ENCODE measurements at regions not wholly inside any gene's neighbourhood (a gene's known extent, or its start where the extent isn't known, plus 50 kb on each side); places are given as distances from the start of the nearest gene placed in this dataset.

DNA sequence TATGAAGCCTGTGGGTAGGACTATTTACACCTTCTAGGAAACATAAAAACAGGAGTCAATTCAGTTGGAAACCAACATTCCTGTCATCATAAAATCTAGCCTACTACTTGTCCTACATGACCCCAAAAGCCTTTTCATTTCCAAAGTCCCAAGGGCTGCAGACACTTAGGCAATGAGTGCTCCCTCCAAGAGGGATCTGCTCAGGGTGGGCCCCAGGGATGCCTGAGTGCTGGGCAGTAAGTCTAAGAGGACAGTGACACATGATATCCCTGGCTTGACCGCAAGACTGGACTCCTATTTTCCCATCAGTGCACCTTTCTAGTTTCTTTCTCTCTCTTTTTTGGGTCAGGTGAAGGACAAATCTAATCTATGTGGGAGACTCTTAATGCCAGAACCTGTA lies 1101.3 kb downstream of the GRIK2 start:
- intact Hi-C loops (cut with micrococcal nuclease): no loop called here

- intact Hi-C loops (cut with micrococcal nuclease): no loop called here
Observed at GRCh38 chr6:102493485-102493884, 1100.0 kb downstream of the GRIK2 start.

DNA sequence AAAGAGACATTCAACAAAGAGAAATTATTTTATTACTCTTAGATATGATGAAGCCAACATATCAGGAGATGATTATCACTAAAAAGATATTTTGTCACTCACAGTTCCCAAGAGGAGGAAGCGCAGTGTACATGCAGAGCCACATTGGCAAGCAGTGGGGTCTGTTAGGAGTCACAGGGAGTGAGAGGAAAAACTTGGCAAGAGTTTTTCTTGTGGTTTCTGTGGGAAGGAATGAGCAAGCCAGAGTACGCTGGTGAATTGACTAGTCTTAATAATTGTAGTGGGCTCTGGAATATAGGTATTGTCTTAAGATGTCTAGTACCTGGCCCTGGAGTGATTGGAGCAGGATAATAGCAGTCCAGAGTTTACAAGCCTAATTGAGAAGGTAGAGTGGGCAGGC lies 1095.2 kb downstream of the GRIK2 start:
- intact Hi-C loops (cut with micrococcal nuclease): no loop called here

GRCh38 chr6:102485480-102485879 lies 1092.0 kb downstream of the GRIK2 start:
- intact Hi-C loops (cut with micrococcal nuclease): no loop called here

- intact Hi-C loops (cut with micrococcal nuclease): no loop called here
Observed at GRCh38 chr6:102474041-102474807, 1080.7 kb downstream of the GRIK2 start.

- intact Hi-C loops (cut with micrococcal nuclease): no loop called here
Observed at GRCh38 chr6:102458990-102459389, 1065.5 kb downstream of the GRIK2 start.

GRCh38 chr6:102438171-102438570 lies 1044.7 kb downstream of the GRIK2 start:
- intact Hi-C loops (cut with micrococcal nuclease): no loop called here

DNA sequence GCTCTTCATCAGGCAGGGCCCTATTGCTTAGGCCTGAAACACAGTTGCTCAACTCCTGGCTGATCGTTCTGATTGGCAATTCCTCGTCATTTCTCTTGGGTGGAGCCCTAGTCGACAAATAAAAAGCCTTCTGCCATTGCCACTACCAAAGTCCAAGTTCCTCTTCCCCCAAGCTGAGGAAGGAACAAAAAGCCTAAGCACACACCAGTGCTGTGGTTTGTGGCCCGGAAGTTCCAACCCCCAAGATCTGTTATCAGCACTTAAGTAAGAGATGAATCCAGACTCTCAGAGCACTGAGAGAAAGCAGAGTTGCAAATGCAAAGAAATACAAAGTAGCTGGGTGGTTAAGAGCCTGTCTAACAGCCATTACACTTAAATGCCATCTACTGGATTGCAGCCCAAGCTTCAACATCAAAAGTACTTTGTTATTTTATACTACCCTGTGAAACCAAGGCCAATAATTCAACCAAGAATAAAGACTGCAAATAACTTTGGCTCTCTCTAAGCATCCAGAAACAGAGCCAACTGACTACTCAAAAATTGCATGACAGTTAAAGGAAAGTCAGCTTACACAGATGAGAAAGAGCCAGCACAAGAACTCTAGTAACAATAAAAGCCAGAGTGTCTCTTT lies 1024.0 kb downstream of the GRIK2 start:
- intact Hi-C loops (cut with micrococcal nuclease): no loop called here

- intact Hi-C loops (cut with micrococcal nuclease): no loop called here
Observed at GRCh38 chr6:102415891-102416290, 1022.4 kb downstream of the GRIK2 start.

GRCh38 chr6:102411796-102412195 lies 1018.3 kb downstream of the GRIK2 start:
- intact Hi-C loops (cut with micrococcal nuclease): no loop called here

- intact Hi-C loops (cut with micrococcal nuclease): no loop called here
Observed at GRCh38 chr6:102407886-102408741, 1014.6 kb downstream of the GRIK2 start.

DNA sequence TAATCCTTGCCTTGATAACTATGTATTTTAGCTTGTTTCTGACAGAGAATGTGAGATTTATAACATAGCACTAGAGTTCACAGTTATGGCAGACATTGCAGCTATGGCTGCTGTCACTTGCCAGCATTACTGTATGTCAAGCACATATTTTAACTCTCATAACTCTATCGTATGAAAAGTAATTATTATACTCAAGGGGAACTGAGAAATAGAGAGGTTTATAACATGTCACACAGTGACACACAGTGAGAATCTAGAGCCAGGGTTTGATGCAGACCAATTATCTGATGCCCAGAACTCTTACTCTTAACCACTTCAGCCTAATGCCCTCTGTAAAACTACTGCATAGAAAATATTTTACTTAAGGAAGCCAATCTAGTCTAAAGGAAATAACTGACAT lies 1012.4 kb downstream of the GRIK2 start:
- intact Hi-C loops (cut with micrococcal nuclease): no loop called here

GRCh38 chr6:102402635-102403329 lies 1009.3 kb downstream of the GRIK2 start:
- intact Hi-C loops (cut with micrococcal nuclease): no loop called here

DNA sequence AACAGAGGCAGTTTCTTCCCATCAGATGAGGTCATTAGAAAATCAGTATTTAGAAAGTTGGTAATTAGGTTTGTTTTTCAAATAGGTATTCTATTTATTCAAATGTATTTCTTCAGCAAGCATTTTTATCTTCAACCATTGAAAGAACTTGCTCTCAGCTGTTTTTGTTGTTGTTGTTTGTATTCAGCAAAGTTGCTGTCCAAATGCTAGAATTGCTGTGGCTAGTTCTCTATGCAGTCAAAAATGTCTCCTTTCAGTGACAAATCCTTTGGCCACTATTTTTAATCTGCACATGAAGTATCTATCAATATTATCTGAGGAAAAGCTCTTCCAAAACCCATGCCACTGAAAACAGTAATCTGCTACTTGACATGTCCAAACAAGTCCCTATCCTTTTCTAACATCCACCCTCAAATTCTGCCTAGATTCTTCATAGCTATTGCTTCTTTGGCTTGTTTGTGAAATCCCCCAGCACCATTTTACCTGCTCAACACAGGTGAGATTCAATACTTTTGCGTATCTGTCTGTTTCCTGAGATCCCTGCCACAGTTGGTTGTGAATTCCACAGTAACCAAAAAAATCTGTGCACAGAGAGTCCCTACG lies 1005.4 kb downstream of the GRIK2 start:
- intact Hi-C loops (cut with micrococcal nuclease): no loop called here

DNA sequence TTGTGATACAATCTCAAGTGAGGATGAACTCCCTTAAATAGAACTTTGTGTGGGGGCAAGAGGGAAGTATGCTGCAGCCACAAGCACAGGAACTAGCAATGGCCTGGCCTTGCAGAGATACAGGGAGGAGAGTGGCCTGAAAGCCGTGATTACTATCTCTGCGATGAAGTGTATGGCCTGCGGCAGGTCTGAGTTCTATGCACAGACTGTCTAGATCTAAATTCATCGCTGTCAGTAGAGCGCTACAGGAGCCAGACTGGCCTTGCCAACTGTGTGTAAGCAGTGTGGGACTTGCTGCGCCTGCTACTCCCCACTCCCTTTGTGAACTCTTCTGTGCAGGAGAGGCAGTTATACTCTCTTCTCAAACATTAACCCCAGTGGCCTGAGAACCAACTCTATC lies 997.0 kb downstream of the GRIK2 start:
- intact Hi-C loops (cut with micrococcal nuclease): no loop called here

GRCh38 chr6:102389994-102390393 lies 996.5 kb downstream of the GRIK2 start:
- intact Hi-C loops (cut with micrococcal nuclease): no loop called here

DNA sequence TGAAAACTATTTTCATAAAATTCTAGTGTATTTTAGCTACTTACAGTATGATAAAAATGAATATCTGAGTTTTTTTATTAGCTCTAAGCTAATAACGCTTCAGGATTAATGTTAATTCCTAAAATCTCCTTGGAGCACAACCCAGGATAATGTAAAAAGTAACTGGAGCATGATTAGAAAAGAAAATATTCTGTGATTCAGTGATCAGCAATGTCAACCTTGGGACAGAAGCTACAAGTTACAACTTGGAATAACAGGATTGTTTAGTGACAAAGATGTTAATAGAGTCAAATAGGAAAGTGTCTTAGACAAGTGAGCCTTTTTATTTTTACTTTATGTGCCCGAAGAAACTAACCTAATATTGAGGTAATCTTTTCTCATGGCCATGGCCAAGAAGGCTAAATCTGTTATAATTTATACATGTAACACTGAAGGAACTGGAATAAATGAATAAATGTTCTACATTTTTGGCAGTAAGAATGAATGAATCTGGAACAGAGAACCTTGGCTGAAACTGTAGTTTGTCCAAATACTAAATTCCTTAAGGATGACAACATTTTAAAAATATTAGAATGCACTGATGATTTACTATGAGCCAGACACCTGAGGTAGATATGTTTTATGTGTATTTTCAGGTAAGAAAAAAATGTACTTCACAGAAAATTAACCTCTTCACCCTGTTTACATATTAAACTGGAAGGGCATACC lies 994.0 kb downstream of the GRIK2 start:
- intact Hi-C loops (cut with micrococcal nuclease): no loop called here

GRCh38 chr6:102381203-102381602 lies 987.7 kb downstream of the GRIK2 start:
- intact Hi-C loops (cut with micrococcal nuclease): no loop called here

- intact Hi-C loops (cut with micrococcal nuclease): no loop called here
Observed at GRCh38 chr6:102356170-102356569, 962.7 kb downstream of the GRIK2 start.

DNA sequence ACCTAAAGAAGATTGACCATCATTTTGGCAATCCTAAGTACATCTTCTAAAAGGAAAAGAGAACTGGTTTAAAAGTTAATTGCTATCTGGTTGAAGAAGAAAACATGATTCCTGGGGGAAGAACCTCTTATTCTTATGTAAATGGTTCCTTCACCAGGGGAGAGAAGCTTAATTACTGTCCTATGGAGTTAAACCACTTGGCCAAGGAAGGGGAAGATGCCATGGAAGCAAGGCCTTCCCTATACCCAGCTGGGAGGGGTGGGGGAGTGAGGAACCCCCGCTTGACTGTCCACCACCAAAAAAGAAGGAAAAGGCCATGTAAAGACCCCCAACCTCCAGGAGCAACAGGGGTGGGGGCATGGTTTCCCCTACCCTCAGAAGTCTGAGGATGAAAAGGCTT lies 962.1 kb downstream of the GRIK2 start:
- intact Hi-C loops (cut with micrococcal nuclease): no loop called here

DNA sequence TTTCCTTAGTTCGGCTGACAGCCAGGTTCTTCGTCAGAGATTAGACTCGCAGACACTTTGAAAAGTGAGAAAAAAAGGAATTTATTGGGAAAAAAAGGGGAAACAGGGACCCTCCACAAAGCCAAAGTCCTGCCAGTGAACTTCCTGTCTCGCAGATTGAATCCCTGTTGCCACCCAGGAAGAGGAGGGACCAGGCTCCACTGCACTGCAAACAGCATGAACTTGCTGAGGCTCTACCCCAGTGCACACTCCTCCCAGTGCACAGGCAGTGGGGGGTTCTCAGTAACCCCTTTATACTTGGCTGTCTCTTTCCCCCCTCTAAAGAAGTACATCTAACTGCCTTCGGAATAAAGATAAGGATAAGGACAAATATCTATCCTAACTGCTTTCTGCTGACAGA lies 959.0 kb downstream of the GRIK2 start:
- intact Hi-C loops (cut with micrococcal nuclease): no loop called here
